Muscle of back (tissue), 3 donors: ENCODE measurements at regions not wholly inside any gene's neighbourhood (a gene's known extent, or its start where the extent isn't known, plus 50 kb on each side); places are given as distances from the start of the nearest gene placed in this dataset.

ENCODE experiments used
- DNase-seq, 3 donors: peaks; one replicate each; pipeline versions ENCODE4 v3.0.0 to v3.0.0-alpha.2; 2013

- no peak for DNase-seq
Observed at GRCh38 chr3:150218236-150218635, 189.9 kb upstream of the TSC22D2 start.

GRCh38 chr3:150217691-150218090 is 190.4 kb upstream of the TSC22D2 start:
- DNase-seq: no peak

- no peak for DNase-seq
Observed at GRCh38 chr3:150216866-150217600, 191.1 kb upstream of the TSC22D2 start.

GRCh38 chr3:150216041-150216811 is 191.9 kb upstream of the TSC22D2 start:
- DNase-seq: peak in 2 of 3 donors; percentile 62 to 64

- no peak for DNase-seq
Observed at GRCh38 chr3:150215616-150216015, 192.5 kb upstream of the TSC22D2 start.

- no peak for DNase-seq
Observed at GRCh38 chr3:150213577-150213976, 194.5 kb upstream of the TSC22D2 start.

GRCh38 chr3:150210461-150211110 is 197.5 kb upstream of the TSC22D2 start:
- no peak for DNase-seq

- DNase-seq: no peak
Observed at GRCh38 chr3:150203273-150203672, 204.8 kb upstream of the TSC22D2 start.

GRCh38 chr3:150202711-150203110 is 205.4 kb upstream of the TSC22D2 start:
- peak in 1 of 3 donors; percentile 52 for DNase-seq

- no peak for DNase-seq
Observed at GRCh38 chr3:150194957-150195356, 213.1 kb upstream of the TSC22D2 start.

- no peak for DNase-seq
Observed at GRCh38 chr3:150194513-150194912, 213.6 kb upstream of the TSC22D2 start.

- no peak for DNase-seq
Observed at GRCh38 chr3:150184426-150185071, 213.9 kb upstream of the PFN2 start.

GRCh38 chr3:150183678-150184425 is 213.2 kb upstream of the PFN2 start:
- DNase-seq: peak; percentile 68 to 90 (median 76)

GRCh38 chr3:150180334-150180733 is 209.6 kb upstream of the PFN2 start:
- DNase-seq: no peak

GRCh38 chr3:150179330-150179729 is 208.6 kb upstream of the PFN2 start:
- DNase-seq: no peak

GRCh38 chr3:150177673-150178381 is 207.1 kb upstream of the PFN2 start:
- DNase-seq: peak in 1 of 3 donors; percentile 61

GRCh38 chr3:150174179-150174578 is 203.5 kb upstream of the PFN2 start:
- no peak for DNase-seq

GRCh38 chr3:150172356-150172755 is 201.7 kb upstream of the PFN2 start:
- DNase-seq: no peak

- DNase-seq: peak in 2 of 3 donors; percentile 57 to 70
Observed at GRCh38 chr3:150170852-150171520, 200.3 kb upstream of the PFN2 start.

- DNase-seq: no peak
Observed at GRCh38 chr3:150169330-150169940, 198.7 kb upstream of the PFN2 start.
